ENCODE measurements at regions not wholly inside any gene's neighbourhood (a gene's known extent, or its start where the extent isn't known, plus 50 kb on each side); places are given as distances from the start of the nearest gene placed in this dataset.

DNA sequence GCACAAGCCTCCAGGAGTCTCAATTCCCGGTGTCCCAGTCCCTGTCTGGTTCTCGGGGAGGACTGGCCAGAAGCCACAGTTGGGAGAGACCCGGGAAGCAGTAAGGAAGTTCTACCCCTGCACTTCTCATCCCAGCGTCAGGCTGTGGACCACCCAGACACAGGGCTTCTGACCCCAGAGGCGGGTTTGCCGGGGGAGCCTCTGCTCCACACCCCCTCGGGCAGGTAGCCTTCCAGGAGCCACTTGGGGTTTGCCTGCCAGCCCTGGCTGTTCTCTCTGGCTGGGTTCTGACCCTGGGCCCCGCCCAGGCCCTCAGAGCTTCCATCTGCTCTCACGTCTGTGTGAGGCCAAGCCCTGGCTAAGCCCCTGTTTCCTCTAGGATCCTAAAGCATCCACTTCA is 94.4 kb upstream of the GPC1 start:
- Histone ChIP-seq H3K27ac (no peak overlapping the region), H3K4me2 (ENCODE audit: low read length) (no peak overlapping the region), H3K27me3 (ENCODE audit: control insufficient read depth, insufficient read depth, low read length) (no peaks in the 10 kb centered on the region), H3K9ac (no peak overlapping the region), H3K79me2 (no peaks in the 10 kb centered on the region), H3K4me1 (no peaks in the 10 kb centered on the region), H3K4me3 (ENCODE audit: low read depth, low read length) (no peak overlapping the region), H2AFZ (no peak overlapping the region), H3K9me3 (ENCODE audit: control insufficient read depth, low read length) (no peaks in the 10 kb centered on the region), H3K36me3 (ENCODE audit: control insufficient read depth, insufficient read depth, low read length) (no peaks in the 10 kb centered on the region)
- TF ChIP-seq, protein P1, sequence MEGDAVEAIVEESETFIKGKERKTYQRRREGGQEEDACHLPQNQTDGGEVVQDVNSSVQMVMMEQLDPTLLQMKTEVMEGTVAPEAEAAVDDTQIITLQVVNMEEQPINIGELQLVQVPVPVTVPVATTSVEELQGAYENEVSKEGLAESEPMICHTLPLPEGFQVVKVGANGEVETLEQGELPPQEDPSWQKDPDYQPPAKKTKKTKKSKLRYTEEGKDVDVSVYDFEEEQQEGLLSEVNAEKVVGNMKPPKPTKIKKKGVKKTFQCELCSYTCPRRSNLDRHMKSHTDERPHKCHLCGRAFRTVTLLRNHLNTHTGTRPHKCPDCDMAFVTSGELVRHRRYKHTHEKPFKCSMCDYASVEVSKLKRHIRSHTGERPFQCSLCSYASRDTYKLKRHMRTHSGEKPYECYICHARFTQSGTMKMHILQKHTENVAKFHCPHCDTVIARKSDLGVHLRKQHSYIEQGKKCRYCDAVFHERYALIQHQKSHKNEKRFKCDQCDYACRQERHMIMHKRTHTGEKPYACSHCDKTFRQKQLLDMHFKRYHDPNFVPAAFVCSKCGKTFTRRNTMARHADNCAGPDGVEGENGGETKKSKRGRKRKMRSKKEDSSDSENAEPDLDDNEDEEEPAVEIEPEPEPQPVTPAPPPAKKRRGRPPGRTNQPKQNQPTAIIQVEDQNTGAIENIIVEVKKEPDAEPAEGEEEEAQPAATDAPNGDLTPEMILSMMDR (IDR thresholded peaks at IDR 0.05) = no peak

DNA sequence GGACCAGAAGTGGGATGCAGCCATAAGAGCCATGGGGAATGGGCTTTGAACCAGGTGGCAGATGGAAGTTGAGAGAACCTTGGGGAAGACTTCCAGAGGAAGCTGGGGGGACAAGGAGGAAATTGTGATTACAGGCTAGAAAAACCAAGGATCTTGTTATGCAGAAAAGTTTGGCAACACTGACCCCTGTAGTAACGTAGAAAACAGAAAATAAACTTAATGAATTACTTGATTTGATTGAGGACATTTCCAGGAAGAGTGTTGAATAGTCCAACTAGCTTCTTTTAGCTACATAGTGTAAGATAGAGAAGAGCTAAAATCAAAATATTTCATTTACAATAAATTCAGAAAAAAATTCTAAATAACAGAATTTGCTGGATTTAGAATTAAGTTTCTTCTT is 91.9 kb upstream of the GPC1 start:
- no peak overlapping the region for H3K27ac ChIP-seq

DNA sequence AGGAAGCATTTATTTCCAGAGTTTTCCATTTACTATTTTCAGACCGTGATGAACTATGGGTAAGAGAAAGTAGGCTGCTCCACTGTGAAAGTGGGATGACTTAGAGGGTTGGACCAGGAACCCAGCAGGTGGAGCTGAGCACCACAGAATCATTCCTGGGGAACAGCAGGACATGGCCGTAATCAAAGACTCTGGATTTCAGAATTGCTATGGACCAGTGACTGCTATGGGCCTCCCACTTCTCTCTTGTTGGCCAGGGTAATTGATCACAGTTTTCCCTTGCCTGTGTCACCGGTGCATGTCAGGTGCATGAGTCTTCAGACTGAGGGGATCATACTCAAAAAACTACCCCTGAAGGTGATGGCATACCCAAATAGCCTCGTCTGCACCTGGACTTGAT is 90.6 kb upstream of the GPC1 start:
- Histone ChIP-seq H3K9me3 (ENCODE audit: control insufficient read depth, low read length) (no peaks in the 10 kb centered on the region), H3K27me3 (ENCODE audit: control insufficient read depth, insufficient read depth, low read length) (no peaks in the 10 kb centered on the region), H2AFZ (no peak overlapping the region), H3K27ac (no peak overlapping the region), H3K4me3 (ENCODE audit: low read depth, low read length) (no peak overlapping the region), H3K9ac (no peak overlapping the region), H3K4me1 (no peaks in the 10 kb centered on the region), H3K79me2 (no peaks in the 10 kb centered on the region), H3K36me3 (ENCODE audit: control insufficient read depth, insufficient read depth, low read length) (no peaks in the 10 kb centered on the region), H3K4me2 (ENCODE audit: low read length) (no peak overlapping the region)
- TF ChIP-seq, protein P1 (IDR thresholded peaks at IDR 0.05) = no peak

More for the DNA sequence above, 91.9 kb upstream of the GPC1 start:
- Histone ChIP-seq H3K4me3 (ENCODE audit: low read depth, low read length) (no peak overlapping the region), H3K79me2 (no peaks in the 10 kb centered on the region), H3K36me3 (ENCODE audit: control insufficient read depth, insufficient read depth, low read length) (no peaks in the 10 kb centered on the region), H3K9me3 (ENCODE audit: control insufficient read depth, low read length) (no peaks in the 10 kb centered on the region), H3K4me1 (no peaks in the 10 kb centered on the region), H2AFZ (no peak overlapping the region), H3K4me2 (ENCODE audit: low read length) (no peak overlapping the region), H3K27me3 (ENCODE audit: control insufficient read depth, insufficient read depth, low read length) (no peaks in the 10 kb centered on the region), H3K9ac (no peak overlapping the region)
- TF ChIP-seq, protein P1 (IDR thresholded peaks at IDR 0.05) = no peak

DNA sequence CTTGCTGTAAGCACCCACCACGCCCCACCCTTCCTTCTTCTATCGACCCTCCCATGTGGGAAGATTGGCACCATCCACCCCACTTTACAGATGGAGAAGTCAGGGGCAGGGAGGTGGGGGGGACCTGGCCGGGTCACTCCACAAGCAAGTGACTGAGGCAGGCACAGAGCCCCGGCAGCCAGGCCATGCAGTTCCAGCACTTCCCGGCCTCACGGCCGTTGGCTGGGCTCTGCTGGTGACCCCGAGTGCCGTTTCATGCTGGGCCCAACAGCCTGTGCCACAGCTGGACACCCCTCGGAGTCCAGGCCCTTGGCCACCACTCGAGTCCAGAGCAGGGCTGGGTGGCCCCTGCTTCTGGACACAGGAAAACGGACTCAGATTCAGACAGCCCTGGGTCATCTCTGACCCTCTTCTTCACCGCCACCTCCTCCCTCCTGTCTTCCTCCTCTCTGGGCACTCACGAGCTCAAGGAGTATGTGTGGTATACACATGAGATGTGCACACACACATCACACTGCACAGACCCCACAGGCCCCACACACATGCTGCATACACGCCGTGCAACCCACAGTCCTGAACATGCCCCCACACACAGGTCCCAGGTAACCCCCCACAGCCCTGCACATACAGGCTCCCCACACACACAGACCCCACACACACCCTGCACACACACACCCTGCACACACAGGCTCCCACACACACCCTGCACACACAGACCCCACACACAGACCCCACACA is 89.3 kb upstream of the GPC1 start:
- Histone ChIP-seq H3K4me1 (no peaks in the 10 kb centered on the region), H3K36me3 (ENCODE audit: control insufficient read depth, insufficient read depth, low read length) (no peaks in the 10 kb centered on the region)
- TF ChIP-seq, protein P1 (IDR thresholded peaks at IDR 0.05) = no peak

More for the DNA sequence above, 89.3 kb upstream of the GPC1 start:
- no peak overlapping the region for H3K27ac ChIP-seq
- no peaks in the 10 kb centered on the region for H3K27me3 ChIP-seq (ENCODE audit: control insufficient read depth, insufficient read depth, low read length)
- H3K9ac ChIP-seq = no peak overlapping the region
- H3K79me2 ChIP-seq = no peaks in the 10 kb centered on the region
- no peak overlapping the region for H2AFZ ChIP-seq
- no peak overlapping the region for H3K4me3 ChIP-seq (ENCODE audit: low read depth, low read length)
- H3K4me2 ChIP-seq (ENCODE audit: low read length) = no peak overlapping the region
- H3K9me3 ChIP-seq (ENCODE audit: control insufficient read depth, low read length) = no peaks in the 10 kb centered on the region
